ENCODE measurements at regions not wholly inside any gene's neighbourhood (a gene's known extent, or its start where the extent isn't known, plus 50 kb on each side); places are given as distances from the start of the nearest gene placed in this dataset.

DNA sequence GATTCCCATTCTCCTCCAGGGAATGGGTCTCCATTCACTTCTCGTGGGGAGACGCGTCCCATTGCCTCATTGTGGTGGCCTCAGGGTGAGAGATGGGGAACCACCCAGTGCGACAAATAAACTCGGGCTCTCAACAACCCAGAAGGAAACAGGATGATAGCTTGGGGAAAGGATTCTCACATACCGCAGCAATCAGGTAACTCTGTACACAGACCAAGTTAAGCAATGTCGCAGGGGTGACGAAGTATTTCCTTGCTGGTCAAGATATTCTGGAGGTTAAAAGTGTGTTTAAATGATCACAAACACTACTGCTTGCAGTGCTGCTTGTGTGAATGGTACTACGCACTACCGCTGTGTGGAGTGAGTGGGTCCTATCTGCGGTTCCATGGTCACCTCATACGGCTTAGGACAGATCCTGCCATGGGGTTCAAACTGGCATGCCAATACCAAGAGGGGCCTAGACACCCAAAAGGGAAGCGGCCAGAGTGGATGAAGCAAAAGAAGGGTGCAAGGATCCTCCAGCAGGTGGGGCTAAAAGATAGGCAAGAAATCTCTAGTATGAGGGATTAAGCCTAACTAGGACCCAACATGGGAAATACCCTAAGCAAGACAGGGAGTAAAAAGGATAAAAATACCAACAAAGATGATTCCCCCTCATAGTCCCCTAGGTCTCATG, 143.8 kb upstream of the TMEM106B start:
- in situ Hi-C loops (cut with HindIII; ENCODE audit: low sequenced_read_pairs), result no loop called here

DNA sequence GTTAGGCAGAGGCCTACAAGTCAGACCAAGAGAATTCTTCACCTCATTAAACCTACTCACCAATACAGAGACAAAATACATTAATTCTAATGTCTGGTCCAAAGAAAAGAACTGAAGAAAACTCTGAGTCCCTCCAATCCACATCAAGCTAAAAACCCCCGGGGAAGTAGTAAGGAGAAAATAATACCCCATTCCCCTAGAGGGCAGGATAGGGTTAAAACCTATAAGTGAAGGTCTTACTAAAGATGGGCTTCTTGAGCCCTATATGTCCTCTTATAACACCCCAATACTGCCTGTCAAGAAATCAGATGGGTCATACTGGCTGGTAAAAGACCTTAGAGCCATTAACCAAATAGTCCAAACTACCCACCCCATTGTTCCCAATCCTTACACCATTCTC, 141.3 kb upstream of the TMEM106B start:
- in situ Hi-C loops (cut with HindIII; ENCODE audit: low sequenced_read_pairs), result loop anchor here (5.0 kb wide), 1 partner anchor 228 kb away; no protein-coding TSS in a partner anchor

DNA sequence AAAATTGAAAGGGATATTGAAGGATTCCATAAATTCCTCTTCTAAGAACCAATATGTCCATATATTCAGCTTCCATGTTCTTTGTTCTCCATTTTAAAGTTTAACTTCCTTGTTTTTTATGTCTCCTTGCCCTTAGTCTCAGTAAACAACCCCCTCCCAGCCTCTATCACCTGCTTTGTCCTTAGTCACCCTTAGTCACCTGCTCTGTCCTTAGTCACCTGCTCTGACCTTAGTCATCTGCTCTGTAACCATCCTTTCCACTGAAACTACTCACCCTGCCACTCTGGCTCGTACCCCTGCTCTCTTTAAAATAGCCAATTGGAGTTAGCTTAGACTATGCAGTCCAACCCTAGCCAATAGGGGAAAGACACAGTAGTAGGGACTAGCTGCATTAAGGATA, 136.2 kb upstream of the TMEM106B start:
- in situ Hi-C loops (cut with HindIII; ENCODE audit: low sequenced_read_pairs), result loop anchor here (5.0 kb wide), 1 partner anchor 222 kb away; no protein-coding TSS in a partner anchor

DNA sequence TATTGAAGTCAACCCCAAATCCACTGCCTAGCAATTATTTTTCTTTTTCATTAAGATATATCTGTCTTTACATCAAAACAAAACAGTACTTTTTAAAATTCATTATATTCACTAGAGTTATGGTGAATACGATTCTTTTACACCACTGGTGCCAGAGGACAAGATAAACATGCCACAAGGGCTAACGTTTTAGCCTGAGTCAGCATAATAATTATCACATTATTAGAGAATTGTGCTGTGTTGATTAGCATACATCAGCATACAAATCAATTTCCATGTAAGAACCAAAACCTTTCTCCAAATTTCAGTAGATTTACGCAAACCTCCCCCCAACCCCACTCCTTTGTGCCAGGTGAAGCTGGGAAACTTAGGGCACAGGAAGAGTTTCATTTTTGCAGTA, 131.1 kb upstream of the TMEM106B start:
- in situ Hi-C loops (cut with HindIII; ENCODE audit: low sequenced_read_pairs), result no loop called here

DNA sequence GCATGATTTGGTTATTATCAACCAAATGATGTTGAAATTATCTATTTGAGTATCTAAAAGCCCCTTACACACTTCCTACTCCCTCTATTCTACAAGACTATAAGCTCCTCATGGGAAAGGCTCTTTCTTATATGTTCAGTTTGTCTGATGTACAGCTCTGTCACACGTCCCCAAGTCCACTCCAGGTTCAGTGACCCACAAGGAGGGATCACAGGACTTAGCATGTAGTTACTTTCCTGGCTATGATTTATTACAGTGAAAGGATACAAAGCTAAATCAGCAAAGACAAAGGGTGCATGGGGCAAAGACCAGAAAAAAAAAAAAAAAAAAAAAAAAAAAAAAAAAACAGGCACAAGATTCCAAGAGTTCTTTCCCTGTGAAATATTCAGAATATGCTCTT, 125.6 kb upstream of the TMEM106B start:
- in situ Hi-C loops (cut with HindIII; ENCODE audit: low sequenced_read_pairs), result no loop called here

- in situ Hi-C loops (cut with HindIII; ENCODE audit: low sequenced_read_pairs), result no loop called here
Observed at GRCh38 chr7:12089951-12090756, 120.9 kb upstream of the TMEM106B start.

- in situ Hi-C loops (cut with HindIII; ENCODE audit: low sequenced_read_pairs), result no loop called here
Observed at GRCh38 chr7:12090757-12091221, 120.3 kb upstream of the TMEM106B start.

GRCh38 chr7:12091231-12091630, 119.9 kb upstream of the TMEM106B start:
- in situ Hi-C loops (cut with HindIII; ENCODE audit: low sequenced_read_pairs), result no loop called here

DNA sequence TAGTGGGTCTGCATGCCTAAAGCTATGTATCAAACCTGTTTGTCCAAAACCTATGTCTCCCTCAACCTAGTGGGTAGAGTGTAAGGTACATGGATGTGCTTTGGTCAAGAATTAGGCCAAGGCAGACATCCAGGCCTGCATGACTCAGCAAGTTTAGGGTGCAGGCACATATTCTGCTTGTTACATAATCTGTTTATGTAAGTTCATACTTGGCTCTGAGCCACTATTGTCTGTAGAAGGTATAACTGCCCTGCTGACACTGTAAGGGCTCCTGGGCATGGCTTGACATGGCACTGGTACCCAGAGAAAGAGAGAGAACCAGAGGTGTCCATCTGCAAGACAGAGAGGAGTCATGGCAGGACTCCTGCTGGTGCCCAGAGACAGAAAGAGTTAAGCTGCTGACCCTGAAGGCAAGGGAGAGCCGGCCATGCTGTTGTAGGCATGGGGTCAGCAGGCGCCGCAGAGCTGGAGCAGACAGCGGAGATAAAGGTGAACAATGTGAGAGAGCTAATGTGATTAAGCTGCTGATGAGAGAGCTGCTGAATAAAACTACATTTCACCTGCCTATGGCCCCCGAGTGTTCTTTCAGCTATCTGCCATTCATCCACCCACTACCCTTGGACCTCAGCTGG, 118.5 kb upstream of the TMEM106B start:
- in situ Hi-C loops (cut with HindIII; ENCODE audit: low sequenced_read_pairs), result no loop called here

DNA sequence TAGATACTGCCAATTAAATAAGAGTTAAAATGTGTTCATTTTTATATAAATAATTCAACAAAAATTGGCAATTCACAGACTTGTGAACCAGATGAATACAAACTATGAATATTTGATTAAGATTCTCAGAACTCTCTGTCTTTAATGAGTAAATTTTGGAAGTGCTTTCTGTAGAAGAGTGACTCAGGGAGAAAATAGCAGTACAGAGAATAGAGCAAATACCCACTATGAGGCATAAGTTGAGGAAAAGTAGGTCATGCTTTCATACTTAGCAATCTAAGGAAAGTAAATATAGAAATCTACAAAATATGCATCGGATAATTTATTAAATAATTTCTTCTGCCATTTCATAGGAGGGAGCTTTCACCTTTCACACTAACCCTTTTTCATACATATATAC, 117.7 kb upstream of the TMEM106B start:
- in situ Hi-C loops (cut with HindIII; ENCODE audit: low sequenced_read_pairs), result no loop called here

DNA sequence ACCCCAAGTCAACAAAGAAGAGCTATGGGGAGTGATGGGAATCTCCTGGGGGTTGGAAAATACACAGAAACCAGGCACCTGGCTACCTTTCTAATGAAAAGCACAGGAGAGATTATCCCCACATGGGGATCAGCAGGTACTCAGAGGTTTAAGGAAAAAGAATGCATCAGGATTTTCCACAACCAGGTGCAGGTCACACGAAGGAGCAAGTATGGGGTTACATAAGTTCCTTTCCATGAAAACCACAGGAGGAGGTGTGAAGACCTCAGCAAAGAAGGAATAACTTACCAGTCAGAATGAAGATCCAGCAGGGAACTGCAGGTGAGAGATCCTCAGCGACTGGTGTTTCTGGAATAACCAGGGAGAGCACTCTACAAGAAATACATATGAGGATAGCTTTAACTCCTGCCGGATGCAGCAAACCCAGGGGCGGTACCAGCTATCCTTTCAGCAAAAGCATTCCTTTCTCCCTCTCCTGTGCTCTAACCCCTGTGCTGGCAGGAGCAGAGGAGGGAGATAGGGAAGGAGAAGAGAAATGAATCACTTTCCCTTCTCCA, 116.7 kb upstream of the TMEM106B start:
- in situ Hi-C loops (cut with HindIII; ENCODE audit: low sequenced_read_pairs), result no loop called here

- in situ Hi-C loops (cut with HindIII; ENCODE audit: low sequenced_read_pairs), result no loop called here
Observed at GRCh38 chr7:12102126-12102525, 109.0 kb upstream of the TMEM106B start.

DNA sequence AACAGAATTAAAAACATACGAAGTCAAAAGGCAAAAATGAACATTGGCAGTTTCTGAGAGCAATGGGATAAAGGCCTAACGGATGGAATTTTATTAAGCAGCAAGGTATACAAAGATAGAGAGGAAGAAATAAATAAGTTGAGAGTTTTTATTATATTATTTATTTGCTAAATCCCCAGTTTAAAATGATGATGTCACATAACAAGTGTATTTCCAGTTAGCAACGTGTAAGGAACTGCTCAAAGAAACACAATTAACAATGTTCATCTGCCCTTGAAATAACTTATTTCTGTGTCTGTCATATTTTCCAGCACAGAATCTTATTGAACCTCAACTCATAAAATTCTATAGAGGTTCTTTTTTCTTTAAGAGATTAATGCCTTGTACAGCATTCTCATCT, 108.6 kb upstream of the TMEM106B start:
- in situ Hi-C loops (cut with HindIII; ENCODE audit: low sequenced_read_pairs), result no loop called here

GRCh38 chr7:12103948-12104347, 107.1 kb upstream of the TMEM106B start:
- in situ Hi-C loops (cut with HindIII; ENCODE audit: low sequenced_read_pairs), result no loop called here

GRCh38 chr7:12107381-12107780, 103.7 kb upstream of the TMEM106B start:
- in situ Hi-C loops (cut with HindIII; ENCODE audit: low sequenced_read_pairs), result no loop called here

DNA sequence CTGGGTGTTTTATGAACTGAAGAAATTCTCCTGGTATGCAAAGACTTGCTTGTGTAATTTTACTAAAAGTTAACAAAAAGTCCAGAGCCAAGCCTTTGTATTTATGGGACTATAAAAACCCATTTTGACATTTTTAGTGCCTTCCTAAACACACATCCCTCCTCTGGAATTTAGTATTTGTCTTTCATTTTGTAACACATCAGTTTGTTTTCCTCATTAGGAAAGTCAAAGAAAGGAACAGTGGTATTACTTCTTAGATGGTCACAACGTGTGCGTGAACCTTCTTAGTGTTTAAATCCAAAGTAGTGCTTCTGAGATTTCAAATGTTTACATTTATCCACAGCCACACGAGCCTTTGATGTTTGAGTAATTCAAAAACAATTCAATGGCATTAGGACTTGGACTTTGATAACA, 103.2 kb upstream of the TMEM106B start:
- in situ Hi-C loops (cut with HindIII; ENCODE audit: low sequenced_read_pairs), result no loop called here

GRCh38 chr7:12110425-12110824, 100.7 kb upstream of the TMEM106B start:
- in situ Hi-C loops (cut with HindIII; ENCODE audit: low sequenced_read_pairs), result no loop called here

GRCh38 chr7:12111422-12112405, 99.4 kb upstream of the TMEM106B start:
- in situ Hi-C loops (cut with HindIII; ENCODE audit: low sequenced_read_pairs), result no loop called here

- in situ Hi-C loops (cut with HindIII; ENCODE audit: low sequenced_read_pairs), result no loop called here
Observed at GRCh38 chr7:12117170-12117569, 93.9 kb upstream of the TMEM106B start.

DNA sequence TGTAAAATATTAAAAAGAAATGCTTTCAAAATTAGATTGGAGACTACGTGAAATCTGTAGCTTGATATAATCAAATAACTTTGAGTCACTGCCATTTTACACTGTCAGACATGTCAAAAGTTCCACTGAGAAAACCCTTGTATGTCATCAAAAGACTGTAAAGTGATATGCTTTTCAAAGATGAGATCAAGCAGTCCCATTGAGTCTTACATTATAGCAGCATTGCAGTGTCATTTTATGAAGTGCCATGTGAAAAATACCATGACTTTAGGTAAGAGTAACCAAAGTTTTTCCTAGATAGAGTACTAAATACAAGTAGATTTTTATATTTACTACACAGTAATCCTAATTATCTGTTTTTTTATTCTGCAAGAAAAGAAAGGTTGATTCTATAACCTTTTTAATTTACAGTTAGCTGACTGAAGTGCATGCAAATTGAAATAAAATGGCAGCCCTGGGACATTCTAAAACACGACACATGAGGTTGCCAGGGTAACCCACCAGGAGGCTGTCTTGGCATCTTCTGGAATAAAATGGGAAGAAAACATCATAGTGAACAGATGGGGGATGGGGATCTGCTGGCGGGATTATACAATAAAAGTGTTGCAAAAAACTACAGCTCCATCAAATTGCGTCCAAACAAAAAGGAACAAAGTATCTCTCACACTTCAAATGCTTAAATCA, 91.3 kb upstream of the TMEM106B start:
- in situ Hi-C loops (cut with HindIII; ENCODE audit: low sequenced_read_pairs), result no loop called here
